ENCODE measurements at regions not wholly inside any gene's neighbourhood (a gene's known extent, or its start where the extent isn't known, plus 50 kb on each side); places are given as distances from the start of the nearest gene placed in this dataset.

DNA sequence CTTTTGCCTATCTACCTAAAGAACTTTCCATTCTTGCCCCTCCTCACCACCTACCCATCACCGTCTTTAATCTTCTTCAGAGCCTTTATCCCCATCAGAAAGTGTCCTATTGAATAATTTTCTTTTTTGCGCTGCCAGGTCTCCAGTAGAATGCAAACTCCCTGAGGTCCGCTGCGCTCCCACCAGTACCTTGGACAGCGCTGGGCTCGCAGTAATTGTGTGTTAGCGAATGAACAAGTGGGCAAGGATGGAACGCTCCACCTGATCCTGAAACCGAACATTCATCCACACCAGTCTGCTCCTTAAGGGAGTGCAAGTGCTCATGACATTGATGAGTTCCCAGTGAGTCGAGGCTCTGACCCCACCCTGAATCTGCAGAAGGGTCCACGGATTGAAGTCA is 391.2 kb downstream of the CDH26 start:
- TF ChIP-seq, protein P1, sequence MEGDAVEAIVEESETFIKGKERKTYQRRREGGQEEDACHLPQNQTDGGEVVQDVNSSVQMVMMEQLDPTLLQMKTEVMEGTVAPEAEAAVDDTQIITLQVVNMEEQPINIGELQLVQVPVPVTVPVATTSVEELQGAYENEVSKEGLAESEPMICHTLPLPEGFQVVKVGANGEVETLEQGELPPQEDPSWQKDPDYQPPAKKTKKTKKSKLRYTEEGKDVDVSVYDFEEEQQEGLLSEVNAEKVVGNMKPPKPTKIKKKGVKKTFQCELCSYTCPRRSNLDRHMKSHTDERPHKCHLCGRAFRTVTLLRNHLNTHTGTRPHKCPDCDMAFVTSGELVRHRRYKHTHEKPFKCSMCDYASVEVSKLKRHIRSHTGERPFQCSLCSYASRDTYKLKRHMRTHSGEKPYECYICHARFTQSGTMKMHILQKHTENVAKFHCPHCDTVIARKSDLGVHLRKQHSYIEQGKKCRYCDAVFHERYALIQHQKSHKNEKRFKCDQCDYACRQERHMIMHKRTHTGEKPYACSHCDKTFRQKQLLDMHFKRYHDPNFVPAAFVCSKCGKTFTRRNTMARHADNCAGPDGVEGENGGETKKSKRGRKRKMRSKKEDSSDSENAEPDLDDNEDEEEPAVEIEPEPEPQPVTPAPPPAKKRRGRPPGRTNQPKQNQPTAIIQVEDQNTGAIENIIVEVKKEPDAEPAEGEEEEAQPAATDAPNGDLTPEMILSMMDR (IDR thresholded peaks at IDR 0.05; ENCODE audit: control extremely low read depth in 1 of 3, insufficient read depth in 1 of 3, low read depth in 1 of 3, low read length in 3 of 3), result no peak
- TF ChIP-seq HDAC6 (IDR thresholded peaks at IDR 0.05; ENCODE audit: low read depth, low read length), result no peak
- TF ChIP-seq, protein P2, sequence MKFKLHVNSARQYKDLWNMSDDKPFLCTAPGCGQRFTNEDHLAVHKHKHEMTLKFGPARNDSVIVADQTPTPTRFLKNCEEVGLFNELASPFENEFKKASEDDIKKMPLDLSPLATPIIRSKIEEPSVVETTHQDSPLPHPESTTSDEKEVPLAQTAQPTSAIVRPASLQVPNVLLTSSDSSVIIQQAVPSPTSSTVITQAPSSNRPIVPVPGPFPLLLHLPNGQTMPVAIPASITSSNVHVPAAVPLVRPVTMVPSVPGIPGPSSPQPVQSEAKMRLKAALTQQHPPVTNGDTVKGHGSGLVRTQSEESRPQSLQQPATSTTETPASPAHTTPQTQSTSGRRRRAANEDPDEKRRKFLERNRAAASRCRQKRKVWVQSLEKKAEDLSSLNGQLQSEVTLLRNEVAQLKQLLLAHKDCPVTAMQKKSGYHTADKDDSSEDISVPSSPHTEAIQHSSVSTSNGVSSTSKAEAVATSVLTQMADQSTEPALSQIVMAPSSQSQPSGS (IDR thresholded peaks at IDR 0.05; ENCODE audit: low read length), result no peak

Data from H1 (cell line).